H7 (cell line): ENCODE measurements at regions not wholly inside any gene's neighbourhood (a gene's known extent, or its start where the extent isn't known, plus 50 kb on each side); places are given as distances from the start of the nearest gene placed in this dataset.
"Not testable (repeated sequence)": the region's sequence is repeated elsewhere in the genome, so short reads cannot be mapped to it uniquely, and the experiment has no call there.

Source experiments
- DNase-seq: peaks from one replicate; pipeline ENCODE4 v3.0.0; 2012
- H3K27me3 ChIP-seq: 2 replicates; pipeline ENCODE4 v1.6.0; 2011; ENCODE audit warnings: mild to moderate bottlenecking, low read length; ENCODE audit not compliant: control insufficient read depth, insufficient read depth
- H3K36me3 ChIP-seq: replicated peaks from 2 replicates; pipeline ENCODE4 v1.5.1; 2011; ENCODE audit warnings: low read length; ENCODE audit not compliant: control insufficient read depth, insufficient read depth
- H3K4me3 ChIP-seq: 2 replicates; pipeline ENCODE4 v1.5.1; 2011; ENCODE audit warnings: low read depth, mild to moderate bottlenecking, control low read depth, low read length, moderate library complexity; ENCODE audit not compliant: insufficient read depth

DNA sequence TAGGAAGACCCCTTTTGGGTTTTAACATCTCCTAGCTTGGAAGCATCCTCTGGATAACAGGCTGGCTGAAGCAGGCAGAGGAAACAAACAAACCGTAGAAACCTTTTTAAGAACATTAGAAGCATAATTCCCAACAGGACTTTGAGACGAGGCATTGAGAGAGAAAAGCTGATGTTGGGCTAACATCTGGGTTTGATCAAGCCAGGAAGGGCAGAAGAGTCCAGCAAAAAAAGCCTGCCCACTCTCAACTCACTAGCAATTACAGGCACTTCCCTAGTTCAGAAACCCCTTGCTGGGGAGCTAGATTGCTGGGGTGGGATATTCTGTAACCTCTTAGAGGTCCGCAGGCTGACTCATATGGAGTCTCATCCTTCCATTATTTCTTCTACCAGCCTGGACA, 75.4 kb upstream of the CTNNA1 start:
- no peaks in the 10 kb centered on the region for H3K27me3 ChIP-seq
- no peak overlapping the region for H3K4me3 ChIP-seq
- H3K36me3 ChIP-seq, result no peaks in the 10 kb centered on the region
- no peak for DNase-seq

GRCh38 chr5:138676556-138677193, 76.5 kb upstream of the CTNNA1 start:
- Histone ChIP-seq H3K36me3 (no peaks in the 10 kb centered on the region), H3K27me3 (no peaks in the 10 kb centered on the region), H3K4me3 (no peak overlapping the region)
- DNase-seq, result no peak

DNA sequence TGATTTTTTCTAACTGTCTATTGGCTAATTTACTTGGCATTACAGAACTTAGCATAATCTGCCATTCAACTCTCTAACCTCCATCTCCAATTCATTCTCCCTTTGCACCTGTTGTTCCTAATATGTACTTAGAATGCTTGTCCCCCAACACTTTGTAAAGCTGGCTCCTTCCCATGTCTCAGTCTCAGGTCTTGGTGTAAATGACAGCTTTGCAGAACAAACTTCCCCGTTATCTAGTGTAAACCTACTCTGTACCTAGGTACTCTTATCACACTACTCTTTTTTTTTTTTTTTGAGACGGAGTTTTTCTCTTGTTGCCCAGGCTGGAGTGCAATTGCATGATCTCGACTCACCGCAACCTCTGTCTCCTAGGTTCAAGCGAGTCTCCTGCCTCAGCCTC, 77.2 kb upstream of the CTNNA1 start:
- Histone ChIP-seq H3K27me3 (no peaks in the 10 kb centered on the region), H3K36me3 (no peaks in the 10 kb centered on the region), H3K4me3 (no peak overlapping the region)
- DNase-seq, result no peak

GRCh38 chr5:138668451-138669380, 84.5 kb upstream of the CTNNA1 start:
- DNase-seq, result no peak
- no peak overlapping the region for H3K4me3 ChIP-seq
- no peaks in the 10 kb centered on the region for H3K36me3 ChIP-seq
- H3K27me3 ChIP-seq, result no peaks in the 10 kb centered on the region

DNA sequence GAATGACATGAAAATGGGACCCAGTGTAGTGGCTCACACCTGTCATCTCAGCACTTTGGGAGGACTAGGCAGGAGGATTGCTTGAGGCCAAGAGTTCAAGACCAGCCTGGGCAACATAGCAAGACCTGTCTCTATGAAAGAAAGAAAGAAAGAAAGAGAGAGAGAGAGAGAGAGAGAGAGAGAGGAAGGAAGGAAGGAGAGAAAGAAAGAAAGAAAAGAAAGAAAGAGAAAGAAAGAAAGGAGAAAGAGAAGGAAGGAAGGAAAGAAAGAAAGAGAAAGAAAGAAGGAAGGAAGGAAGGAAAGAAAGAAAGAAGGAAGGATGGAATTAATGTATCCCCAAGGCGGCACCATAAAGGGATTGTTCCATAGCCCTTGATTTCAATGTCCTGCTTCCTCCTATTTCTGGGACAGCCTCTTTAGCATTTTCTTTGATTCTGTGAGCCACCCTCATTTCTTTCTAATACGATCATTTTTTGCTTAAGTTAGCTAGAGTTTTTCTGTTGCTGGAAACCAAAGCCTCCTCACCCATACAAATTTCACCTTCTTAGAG, 85.4 kb upstream of the CTNNA1 start:
- H3K36me3 ChIP-seq, H3K27me3 ChIP-seq, H3K4me3 ChIP-seq, DNase-seq: not testable (repeated sequence)

- H3K4me3 ChIP-seq, result no peak overlapping the region
- DNase-seq, result no peak
- H3K27me3 ChIP-seq, result no peaks in the 10 kb centered on the region
- H3K36me3 ChIP-seq, result no peaks in the 10 kb centered on the region
These were observed 86.9 kb upstream of the CTNNA1 start for GRCh38 chr5:138666226-138666742.

DNA sequence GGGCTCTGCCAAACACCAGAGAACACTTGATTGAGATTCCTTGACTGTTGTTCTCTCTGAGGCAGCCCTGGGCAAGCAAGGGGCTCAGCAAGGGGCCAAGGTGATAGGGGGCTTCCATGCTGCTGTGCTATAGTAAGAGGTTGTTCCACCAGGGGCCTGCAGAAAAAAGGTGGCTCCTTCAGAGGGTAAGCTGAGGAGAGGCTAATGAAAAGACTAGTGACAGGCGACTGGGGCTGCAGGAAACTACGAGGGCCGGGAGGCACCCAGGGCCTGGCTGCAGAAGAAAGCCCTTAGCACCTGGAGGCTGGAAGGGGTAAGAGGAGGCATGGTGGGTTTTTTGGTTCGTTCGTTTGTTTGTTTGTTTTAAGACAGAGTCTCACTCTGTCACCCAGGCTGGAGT, 88.0 kb upstream of the CTNNA1 start:
- no peaks in the 10 kb centered on the region for H3K27me3 ChIP-seq
- DNase-seq, result no peak
- no peaks in the 10 kb centered on the region for H3K36me3 ChIP-seq
- H3K4me3 ChIP-seq, result no peak overlapping the region

GRCh38 chr5:138664276-138664943, 88.8 kb upstream of the CTNNA1 start:
- no peak for DNase-seq
- H3K27me3 ChIP-seq, result no peaks in the 10 kb centered on the region

DNA sequence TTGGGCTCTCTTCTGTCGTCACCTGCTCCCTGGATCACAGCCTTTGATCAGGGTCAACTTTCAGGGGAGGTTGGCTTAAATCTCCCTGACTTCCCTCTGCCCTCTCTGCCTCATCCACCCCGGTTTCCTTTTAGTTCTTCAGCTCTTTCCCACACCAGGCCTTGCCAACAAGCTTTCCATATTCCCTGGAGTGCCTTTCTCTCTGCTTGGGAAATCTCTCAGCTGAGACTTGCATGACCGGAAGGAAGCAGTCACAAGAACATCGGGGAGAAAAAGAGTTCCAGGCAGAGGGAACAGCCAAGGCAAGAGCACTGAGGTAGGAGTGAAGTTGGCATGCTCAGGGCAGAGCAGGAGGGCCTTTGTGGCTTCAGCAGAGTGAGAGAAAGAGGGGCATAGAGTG, 88.4 kb upstream of the HSPA9 start:
- H3K27me3 ChIP-seq, result no peaks in the 10 kb centered on the region

More at GRCh38 chr5:138664276-138664943, 88.8 kb upstream of the CTNNA1 start:
- no peaks in the 10 kb centered on the region for H3K36me3 ChIP-seq
- no peak overlapping the region for H3K4me3 ChIP-seq

GRCh38 chr5:138663009-138663408, 87.8 kb upstream of the HSPA9 start:
- DNase-seq, result no peak
- Histone ChIP-seq H3K27me3 (no peaks in the 10 kb centered on the region), H3K4me3 (no peak overlapping the region), H3K36me3 (no peaks in the 10 kb centered on the region)

More for the DNA sequence above, 88.4 kb upstream of the HSPA9 start:
- Histone ChIP-seq H3K4me3 (no peak overlapping the region), H3K36me3 (no peaks in the 10 kb centered on the region)
- no peak for DNase-seq

- no peak for DNase-seq
- no peaks in the 10 kb centered on the region for H3K27me3 ChIP-seq
These were observed 87.4 kb upstream of the HSPA9 start for GRCh38 chr5:138662599-138662998.

DNA sequence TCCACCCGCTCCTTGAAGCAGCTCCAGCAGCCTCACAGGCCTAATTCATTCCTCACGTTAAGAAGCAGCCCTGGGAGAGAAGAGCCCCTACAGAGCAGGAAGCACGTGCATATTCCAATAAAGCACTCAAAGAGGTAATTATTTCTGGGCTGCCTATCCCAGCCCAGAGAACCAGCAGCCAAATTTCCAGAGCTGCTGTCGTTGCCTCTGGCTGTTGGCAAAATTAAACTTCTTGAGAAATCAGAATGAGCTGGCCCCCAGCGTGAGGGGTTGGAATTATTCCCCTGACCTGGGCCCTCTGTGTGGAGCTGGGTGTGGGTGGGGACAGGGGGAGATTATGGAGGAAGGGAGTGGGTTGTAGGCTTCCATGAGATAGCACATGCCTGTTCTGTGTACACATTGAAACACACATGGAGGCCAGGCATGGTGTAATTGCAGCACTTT, 86.8 kb upstream of the HSPA9 start:
- no peak for DNase-seq
- no peaks in the 10 kb centered on the region for H3K27me3 ChIP-seq
- H3K36me3 ChIP-seq, result no peaks in the 10 kb centered on the region
- no peak overlapping the region for H3K4me3 ChIP-seq

More at GRCh38 chr5:138662599-138662998, 87.4 kb upstream of the HSPA9 start:
- no peaks in the 10 kb centered on the region for H3K36me3 ChIP-seq
- H3K4me3 ChIP-seq, result no peak overlapping the region

DNA sequence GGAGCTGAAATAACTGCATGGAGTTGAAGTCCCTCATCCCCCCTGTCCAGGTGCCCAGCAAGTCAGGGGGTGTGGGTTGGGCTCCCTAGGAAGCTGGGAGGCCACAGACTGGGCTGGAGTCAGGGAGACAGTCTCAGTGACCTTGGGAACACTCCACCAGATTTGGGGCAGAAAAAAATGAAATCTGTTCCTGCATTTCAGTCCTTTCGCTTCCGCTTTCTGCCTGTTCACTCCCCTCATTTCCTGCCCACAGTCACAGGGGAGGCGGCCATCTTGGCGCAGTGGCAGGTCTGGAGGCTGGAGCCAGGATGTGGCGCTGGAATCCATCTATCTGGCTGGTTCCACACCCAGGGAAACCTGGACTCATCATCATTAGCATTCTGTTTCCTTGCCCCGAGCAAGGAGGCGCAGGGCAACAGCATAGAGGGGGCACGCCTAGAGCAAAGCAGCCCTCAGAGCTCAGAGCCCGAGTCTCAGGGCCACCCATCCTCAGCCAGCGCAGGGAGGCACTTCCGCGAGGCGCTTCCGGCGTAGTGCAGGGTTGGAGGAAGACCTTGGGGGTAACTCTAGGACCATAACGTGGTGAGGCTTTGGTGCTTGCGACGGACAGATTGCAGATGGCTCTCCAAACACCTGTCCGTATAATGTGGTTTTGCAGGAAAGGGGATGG, 86.2 kb upstream of the HSPA9 start:
- Histone ChIP-seq H3K4me3 (no peak overlapping the region), H3K36me3 (no peaks in the 10 kb centered on the region), H3K27me3 (no peaks in the 10 kb centered on the region)
- no peak for DNase-seq

GRCh38 chr5:138660051-138660572, 84.9 kb upstream of the HSPA9 start:
- H3K27me3 ChIP-seq, result no peaks in the 10 kb centered on the region
- H3K4me3 ChIP-seq, result no peak overlapping the region
- H3K36me3 ChIP-seq, result no peaks in the 10 kb centered on the region
- DNase-seq, result no peak
